NCI-H774 (cell line): ENCODE measurements at regions not wholly inside any gene's neighbourhood (a gene's known extent, or its start where the extent isn't known, plus 50 kb on each side); places are given as distances from the start of the nearest gene placed in this dataset.
"Not testable (repeated sequence)": the region's sequence is repeated elsewhere in the genome, so short reads cannot be mapped to it uniquely, and the experiment has no call there.

ENCODE experiments used
- DNase-seq: peaks from one replicate; lab custom pipeline; 2025; lab: John Stamatoyannopoulos, UW

GRCh38 chr11:56876621-56877275, 112.0 kb upstream of the OR5AK2 start:
- DNase-seq: no peak

- no peak for DNase-seq
Measured at GRCh38 chr11:56855217-56855616, 106.7 kb upstream of the OR9G4 start.

- no peak for DNase-seq
Measured at GRCh38 chr11:56852131-56852530, 103.6 kb upstream of the OR9G4 start.

- DNase-seq: no peak
Measured at GRCh38 chr11:56849852-56850251, 101.4 kb upstream of the OR9G4 start.

- no peak for DNase-seq
Measured at GRCh38 chr11:56849250-56849649, 100.8 kb upstream of the OR9G4 start.

- no peak for DNase-seq
Measured at GRCh38 chr11:56848141-56848809, 99.8 kb upstream of the OR9G4 start.

- no peak for DNase-seq
Measured at GRCh38 chr11:56846631-56847576, 98.4 kb upstream of the OR9G4 start.

GRCh38 chr11:56845121-56845732, 96.7 kb upstream of the OR9G4 start:
- DNase-seq: no peak

GRCh38 chr11:56843816-56844215, 95.3 kb upstream of the OR9G4 start:
- DNase-seq: no peak

GRCh38 chr11:56842814-56843794, 94.6 kb upstream of the OR9G4 start:
- no peak for DNase-seq

- peak; percentile 5 for DNase-seq
Measured at GRCh38 chr11:56841210-56841810, 92.8 kb upstream of the OR9G4 start.

GRCh38 chr11:56827357-56827756, 78.9 kb upstream of the OR9G4 start:
- DNase-seq: not testable (repeated sequence)

GRCh38 chr11:56819916-56820315, 71.4 kb upstream of the OR9G4 start:
- no peak for DNase-seq

- DNase-seq: no peak
Measured at GRCh38 chr11:56817661-56818060, 69.2 kb upstream of the OR9G4 start.

GRCh38 chr11:56816259-56816658, 67.8 kb upstream of the OR9G4 start:
- no peak for DNase-seq

- DNase-seq: no peak
Measured at GRCh38 chr11:56808326-56808725, 59.8 kb upstream of the OR9G4 start.

GRCh38 chr11:56799691-56800210, 51.3 kb upstream of the OR9G4 start:
- DNase-seq: no peak
